Neuronal stem cell (in vitro differentiated cells): ENCODE measurements at regions not wholly inside any gene's neighbourhood (a gene's known extent, or its start where the extent isn't known, plus 50 kb on each side); places are given as distances from the start of the nearest gene placed in this dataset.

Experiments
- DNase-seq: peaks from one replicate; pipeline ENCODE4 v3.0.0-alpha.2; 2013; ENCODE audit warnings: low spot score
- H2AFZ ChIP-seq: one replicate; pipeline ENCODE4 v1.6.1; 2013; ENCODE audit warnings: mild to moderate bottlenecking, low read length, inconsistent platforms
- H2AK5ac ChIP-seq: 2 replicates; pipeline ENCODE4 v1.6.1; 2013; ENCODE audit warnings: low read depth, mild to moderate bottlenecking, inconsistent platforms, low read length, moderate library complexity, mixed read lengths
- H2BK120ac ChIP-seq: 2 replicates; pipeline ENCODE4 v1.6.1; 2013; ENCODE audit warnings: low read depth, mild to moderate bottlenecking, inconsistent platforms, low read length, moderate library complexity, mixed read lengths
- H2BK12ac ChIP-seq: one replicate; pipeline ENCODE4 v1.6.1; 2013; ENCODE audit warnings: low read length, inconsistent platforms
- H2BK15ac ChIP-seq: 2 replicates; pipeline ENCODE4 v1.6.1; 2013; ENCODE audit warnings: mild to moderate bottlenecking, low read length, inconsistent platforms, mixed read lengths
- H2BK5ac ChIP-seq: one replicate; pipeline ENCODE4 v1.6.1; 2013; ENCODE audit warnings: inconsistent platforms, mild to moderate bottlenecking, low read length, moderate library complexity
- H3K14ac ChIP-seq: one replicate; pipeline ENCODE4 v1.6.1; 2013; ENCODE audit warnings: low read length, inconsistent platforms
- H3K18ac ChIP-seq: 2 replicates; pipeline ENCODE4 v1.6.1; 2013; ENCODE audit warnings: low read length, inconsistent platforms
- H3K23ac ChIP-seq: 2 replicates; pipeline ENCODE4 v1.6.1; 2013; ENCODE audit warnings: low read depth, mild to moderate bottlenecking, mixed read lengths, low read length, inconsistent platforms; ENCODE audit not compliant: poor library complexity
- H3K27ac ChIP-seq: replicated peaks from 3 replicates; pipeline ENCODE4 v1.5.1; 2013; ENCODE audit warnings: low read length, inconsistent platforms
- H3K27me3 ChIP-seq, 3 experiments: 2 replicates each; pipeline ENCODE4 v1.6.1; 2013; ENCODE audit warnings: low read length in 3 of 3, mild to moderate bottlenecking in 2 of 3, inconsistent platforms in 1 of 3, low read depth in 1 of 3, mixed read lengths in 1 of 3, moderate library complexity in 1 of 3; ENCODE audit not compliant: control insufficient read depth in 3 of 3, insufficient read depth in 3 of 3
- H3K36me3 ChIP-seq, 2 donors: replicated peaks in 1 of 2; 2 replicates each; pipeline ENCODE4 v1.6.1; 2013; ENCODE audit warnings: low read length in 2 of 2; ENCODE audit not compliant: control insufficient read depth in 2 of 2, insufficient read depth in 2 of 2
- H3K4ac ChIP-seq: 2 replicates; pipeline ENCODE4 v1.6.1; 2013; ENCODE audit warnings: inconsistent platforms, mild to moderate bottlenecking, low read length, moderate library complexity
- H3K4me1 ChIP-seq, 2 donors: 1 replicate in 1 of 2; 2 replicates in 1 of 2; pipeline ENCODE4 v1.6.1; 2013; ENCODE audit warnings: low read length in 2 of 2, low read depth in 1 of 2; ENCODE audit not compliant: control insufficient read depth in 2 of 2, insufficient read depth in 1 of 2
- H3K4me2 ChIP-seq: one replicate; pipeline ENCODE4 v1.6.1; 2013; ENCODE audit warnings: mild to moderate bottlenecking, low read length, inconsistent platforms; ENCODE audit not compliant: insufficient read depth, poor library complexity, severe bottlenecking
- H3K4me3 ChIP-seq, 2 donors: 2 replicates each; pipeline ENCODE4 v1.5.1; 2013; ENCODE audit warnings: low read length in 2 of 2, mild to moderate bottlenecking in 2 of 2, inconsistent platforms in 1 of 2, moderate library complexity in 1 of 2
- H3K79me1 ChIP-seq: one replicate; pipeline ENCODE4 v1.6.1; 2013; ENCODE audit warnings: low read depth, mild to moderate bottlenecking, inconsistent platforms, low read length, moderate library complexity
- H3K9ac ChIP-seq: one replicate; pipeline ENCODE4 v1.6.1; 2013; ENCODE audit warnings: mild to moderate bottlenecking, low read depth, low read length, inconsistent platforms; ENCODE audit not compliant: poor library complexity
- H3K9me3 ChIP-seq, 2 donors: replicated peaks in 1 of 2; 2 replicates each; pipeline versions ENCODE3 to v1.6.1; 2013; ENCODE audit warnings: low read length in 2 of 2, mild to moderate bottlenecking in 2 of 2, inconsistent platforms in 1 of 2, low read depth in 1 of 2, mixed read lengths in 1 of 2, moderate library complexity in 1 of 2; ENCODE audit not compliant: control insufficient read depth in 2 of 2, insufficient read depth in 1 of 2
- H4K8ac ChIP-seq: one replicate; pipeline ENCODE4 v1.6.1; 2013; ENCODE audit warnings: low read depth, mild to moderate bottlenecking, inconsistent platforms, low read length, moderate library complexity
- H4K91ac ChIP-seq: one replicate; pipeline ENCODE4 v1.6.1; 2013; ENCODE audit warnings: low read length, low read depth, mild to moderate bottlenecking, inconsistent platforms; ENCODE audit not compliant: poor library complexity
- WGBS, 2 donors: extraction: QIAGEN DNeasy Blood & Tissue Kit; methylation state at CpG; one replicate each; pipeline ENCODE4 v1.1.7; 2013; ENCODE audit warnings: missing lambda C conversion rate in 2 of 2, mixed read lengths in 1 of 2; ENCODE audit not compliant: insufficient read length in 2 of 2, insufficient replicate concordance in 1 of 2; ENCODE audit errors: extremely low coverage in 2 of 2; 5-methylcytosine and 5-hydroxymethylcytosine counted together

DNA sequence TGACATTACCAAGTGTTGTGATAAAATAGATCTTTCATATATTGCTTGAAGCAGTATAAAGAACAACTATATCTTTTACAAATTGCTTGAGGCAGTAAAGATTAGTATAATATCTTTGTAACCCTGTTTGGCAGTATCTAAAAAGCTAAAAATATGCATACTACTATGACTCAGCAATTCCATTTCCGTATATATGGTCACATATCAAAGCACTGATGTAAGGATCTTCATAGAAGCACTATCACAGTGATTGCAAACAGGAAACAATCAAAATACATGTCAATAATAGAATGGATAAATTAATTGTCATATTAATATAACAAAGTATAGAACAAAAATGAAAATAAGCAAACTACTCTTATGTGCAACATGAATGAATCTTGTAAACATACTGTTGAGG, 158.4 kb upstream of the IGF1 start:
- Histone ChIP-seq H3K27ac (no peak overlapping the region), H3K4me3 (no peak overlapping the region), H3K4me2 (no peak overlapping the region), H2BK12ac (no peak overlapping the region), H4K91ac (no peak overlapping the region), H3K23ac (no peak overlapping the region), H3K4me1 (no peaks in the 10 kb centered on the region), H3K36me3 (no peaks in the 10 kb centered on the region), H2AFZ (no peak overlapping the region), H4K8ac (no peak overlapping the region), H3K9me3 (no peaks in the 10 kb centered on the region), H3K79me1 (no peaks in the 10 kb centered on the region), H3K14ac (no peak overlapping the region), H2BK15ac (no peak overlapping the region), H3K18ac (no peak overlapping the region), H3K27me3 (no peaks in the 10 kb centered on the region), H2AK5ac (no peak overlapping the region), H2BK5ac (no peak overlapping the region), H3K9ac (no peak overlapping the region), H3K4ac (no peak overlapping the region), H2BK120ac (no peak overlapping the region)
- no CpG with 5 or more reads among the region's 1 CpG for WGBS, 2 donors
- DNase-seq: no peak

DNA sequence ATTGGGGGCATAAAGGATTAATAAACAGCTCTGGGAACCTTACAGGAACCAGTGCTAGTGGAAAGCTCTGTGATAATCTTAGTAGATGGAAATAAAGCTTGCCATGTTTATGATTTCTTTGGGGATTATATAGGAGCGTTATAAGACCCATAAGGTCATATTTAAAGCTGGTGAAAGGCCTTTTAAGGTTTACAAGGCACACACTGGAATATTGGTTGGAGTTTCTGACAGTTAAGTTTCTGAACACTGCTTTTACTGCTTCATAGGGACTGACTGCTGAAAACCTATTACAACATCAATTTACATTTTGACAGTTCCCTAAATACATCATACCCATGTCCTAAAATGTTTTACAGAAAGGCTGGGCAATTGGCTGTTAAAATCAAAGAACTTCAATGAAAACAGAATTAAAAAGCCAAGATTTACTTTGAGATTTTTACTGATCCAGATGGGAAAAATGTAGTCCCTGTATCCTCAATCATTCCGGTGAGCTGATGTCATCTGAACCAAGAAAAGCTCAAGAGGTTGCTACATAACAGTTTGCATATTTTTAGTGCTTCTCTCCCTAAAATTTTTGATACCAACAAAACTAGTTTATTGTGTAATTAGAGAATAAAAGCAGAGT, 153.7 kb upstream of the IGF1 start:
- H2AFZ ChIP-seq: no peak overlapping the region
- H2BK5ac ChIP-seq: no peak overlapping the region
- no peak overlapping the region for H3K4me3 ChIP-seq
- no peak overlapping the region for H4K8ac ChIP-seq
- H3K27me3 ChIP-seq: no peaks in the 10 kb centered on the region
- no peaks in the 10 kb centered on the region for H3K36me3 ChIP-seq
- H3K79me1 ChIP-seq: no peaks in the 10 kb centered on the region
- no peak overlapping the region for H4K91ac ChIP-seq
- H3K27ac ChIP-seq: no peak overlapping the region
- H3K18ac ChIP-seq: no peak overlapping the region
- H3K9me3 ChIP-seq: no peaks in the 10 kb centered on the region
- DNase-seq: no peak
- no peak overlapping the region for H3K4me2 ChIP-seq
- no peak overlapping the region for H2AK5ac ChIP-seq
- no peak overlapping the region for H2BK120ac ChIP-seq
- H3K4me1 ChIP-seq: no peaks in the 10 kb centered on the region
- H3K23ac ChIP-seq: no peak overlapping the region
- no peak overlapping the region for H2BK15ac ChIP-seq
- no peak overlapping the region for H3K4ac ChIP-seq
- no CpG with 5 or more reads among the region's 2 CpGs for WGBS, 2 donors
- H3K14ac ChIP-seq: no peak overlapping the region
- H3K9ac ChIP-seq: no peak overlapping the region
- H2BK12ac ChIP-seq: no peak overlapping the region

DNA sequence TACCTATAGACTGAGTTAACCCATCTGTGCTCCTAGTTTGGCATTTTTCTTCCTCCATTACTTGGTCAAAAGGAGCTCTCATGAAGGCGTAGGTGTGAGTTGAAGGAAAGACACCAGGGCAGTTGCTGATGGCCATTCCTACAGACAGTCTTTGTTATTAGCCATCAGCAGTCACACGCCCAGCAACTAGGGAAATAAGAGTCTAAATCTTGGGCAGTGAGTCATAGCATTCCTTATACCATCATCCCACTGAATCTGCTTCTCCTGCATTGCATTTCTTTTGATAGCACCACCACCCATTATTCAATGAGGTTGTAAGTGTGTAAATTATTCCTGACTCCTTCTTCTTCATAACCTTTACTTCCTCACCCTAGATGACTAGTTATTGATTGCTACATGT, 150.9 kb upstream of the IGF1 start:
- Histone ChIP-seq H3K4ac (no peak overlapping the region), H4K8ac (no peak overlapping the region), H3K27me3 (no peaks in the 10 kb centered on the region), H3K14ac (no peak overlapping the region), H2AFZ (no peak overlapping the region), H2BK12ac (no peak overlapping the region), H3K36me3 (no peaks in the 10 kb centered on the region), H3K27ac (peak overlapping the region; percentile 16), H2BK120ac (no peak overlapping the region), H2AK5ac (no peak overlapping the region), H3K9ac (no peak overlapping the region), H3K4me1 (no peaks in the 10 kb centered on the region), H3K23ac (no peak overlapping the region), H2BK5ac (no peak overlapping the region), H4K91ac (no peak overlapping the region), H3K4me3 (no peak overlapping the region), H2BK15ac (no peak overlapping the region), H3K9me3 (no peaks in the 10 kb centered on the region), H3K18ac (no peak overlapping the region), H3K4me2 (no peak overlapping the region), H3K79me1 (no peaks in the 10 kb centered on the region)
- DNase-seq: no peak
- no CpG with 5 or more reads among the region's 2 CpGs for WGBS, 2 donors

DNA sequence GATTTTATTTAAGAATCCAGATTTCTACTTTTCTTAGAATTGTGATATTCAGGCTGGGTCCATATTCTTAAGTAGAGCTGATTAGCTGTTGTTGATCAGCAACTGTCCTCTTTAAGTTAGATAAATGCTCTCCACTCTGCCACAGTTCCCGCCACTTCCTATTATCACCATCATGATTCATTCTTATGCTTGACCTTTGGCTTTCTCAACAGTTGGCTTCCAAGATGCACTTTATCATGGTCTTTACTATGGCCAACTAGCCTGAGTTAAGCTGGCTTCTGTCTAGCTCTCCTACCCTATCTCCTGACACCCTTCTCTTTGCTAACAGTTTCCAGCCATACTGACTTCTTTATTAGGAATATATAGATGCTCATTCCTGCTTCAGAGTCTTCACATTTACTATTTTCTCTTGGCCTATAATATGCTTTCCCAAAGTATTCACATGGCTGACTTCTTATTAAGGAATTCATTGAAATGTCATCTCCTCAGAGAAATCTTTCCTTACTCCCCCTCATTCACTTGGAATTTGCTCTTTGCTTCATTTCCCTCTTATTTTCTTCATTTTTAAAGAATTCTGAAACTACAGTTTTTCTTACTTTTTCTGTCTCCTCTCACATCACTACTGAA, 149.0 kb upstream of the IGF1 start:
- H2AK5ac ChIP-seq: no peak overlapping the region
- H2BK15ac ChIP-seq: no peak overlapping the region
- H3K4me2 ChIP-seq: no peak overlapping the region
- no peak overlapping the region for H3K4ac ChIP-seq
- H4K91ac ChIP-seq: no peak overlapping the region
- H3K79me1 ChIP-seq: no peaks in the 10 kb centered on the region
- no peak for DNase-seq
- H3K18ac ChIP-seq: no peak overlapping the region
- no peak overlapping the region for H2BK120ac ChIP-seq
- H3K9ac ChIP-seq: no peak overlapping the region
- no peak overlapping the region for H3K4me3 ChIP-seq
- no peak overlapping the region for H2BK12ac ChIP-seq
- no peak overlapping the region for H3K23ac ChIP-seq
- H3K36me3 ChIP-seq: no peaks in the 10 kb centered on the region
- H4K8ac ChIP-seq: no peak overlapping the region
- H3K9me3 ChIP-seq: no peaks in the 10 kb centered on the region
- no peak overlapping the region for H2BK5ac ChIP-seq
- H3K27me3 ChIP-seq: no peaks in the 10 kb centered on the region
- H2AFZ ChIP-seq: no peak overlapping the region
- no CpG with 5 or more reads among the region's 1 CpG for WGBS, 2 donors
- no peak overlapping the region for H3K14ac ChIP-seq
- no peak overlapping the region for H3K27ac ChIP-seq
- H3K4me1 ChIP-seq: no peaks in the 10 kb centered on the region
